ENCODE measurements at regions not wholly inside any gene's neighbourhood (a gene's known extent, or its start where the extent isn't known, plus 50 kb on each side); places are given as distances from the start of the nearest gene placed in this dataset.

DNA sequence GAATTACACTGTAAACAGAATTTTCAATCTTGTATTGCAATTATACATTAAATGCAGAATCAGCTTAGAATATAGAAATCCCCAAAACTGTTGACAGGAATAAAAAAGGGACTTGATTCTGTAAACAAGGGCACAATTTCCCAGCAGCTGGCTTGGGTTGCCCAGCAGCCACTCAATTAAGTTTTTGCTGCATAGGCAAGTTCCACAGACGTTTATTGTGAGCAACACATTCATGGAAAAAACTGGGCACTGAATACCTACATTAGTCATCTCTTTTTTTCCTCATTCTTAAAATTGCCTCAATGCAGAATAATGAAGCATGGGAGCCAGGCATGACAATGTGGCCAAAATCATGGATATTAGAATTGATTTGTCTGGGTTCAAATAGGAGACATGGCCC, 421.8 kb upstream of the ANO5 start:
- TF ChIP-seq, protein P1, sequence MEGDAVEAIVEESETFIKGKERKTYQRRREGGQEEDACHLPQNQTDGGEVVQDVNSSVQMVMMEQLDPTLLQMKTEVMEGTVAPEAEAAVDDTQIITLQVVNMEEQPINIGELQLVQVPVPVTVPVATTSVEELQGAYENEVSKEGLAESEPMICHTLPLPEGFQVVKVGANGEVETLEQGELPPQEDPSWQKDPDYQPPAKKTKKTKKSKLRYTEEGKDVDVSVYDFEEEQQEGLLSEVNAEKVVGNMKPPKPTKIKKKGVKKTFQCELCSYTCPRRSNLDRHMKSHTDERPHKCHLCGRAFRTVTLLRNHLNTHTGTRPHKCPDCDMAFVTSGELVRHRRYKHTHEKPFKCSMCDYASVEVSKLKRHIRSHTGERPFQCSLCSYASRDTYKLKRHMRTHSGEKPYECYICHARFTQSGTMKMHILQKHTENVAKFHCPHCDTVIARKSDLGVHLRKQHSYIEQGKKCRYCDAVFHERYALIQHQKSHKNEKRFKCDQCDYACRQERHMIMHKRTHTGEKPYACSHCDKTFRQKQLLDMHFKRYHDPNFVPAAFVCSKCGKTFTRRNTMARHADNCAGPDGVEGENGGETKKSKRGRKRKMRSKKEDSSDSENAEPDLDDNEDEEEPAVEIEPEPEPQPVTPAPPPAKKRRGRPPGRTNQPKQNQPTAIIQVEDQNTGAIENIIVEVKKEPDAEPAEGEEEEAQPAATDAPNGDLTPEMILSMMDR (IDR thresholded peaks at IDR 0.05; ENCODE audit: extremely low read depth in 1 of 2, insufficient read depth in 1 of 2, low read depth in 1 of 2, low read length in 2 of 2), result no peak
- TF ChIP-seq POLR2A (IDR thresholded peaks at IDR 0.05; ENCODE audit: low read depth, low read length) (no peak), EZH2 (IDR thresholded peaks at IDR 0.05; ENCODE audit: borderline replicate concordance, low read depth, low read length, severe bottlenecking) (no peak), JUN (IDR thresholded peaks at IDR 0.05; ENCODE audit: borderline replicate concordance, insufficient read depth, insufficient read length, low read depth) (no peak), FOS (IDR thresholded peaks at IDR 0.05; ENCODE audit: borderline replicate concordance, insufficient read depth, low read length) (no peak), GATA2 (IDR thresholded peaks at IDR 0.05; ENCODE audit: insufficient read depth, insufficient read length, low read depth, low read length) (no peak)
- TF ChIP-seq, protein P2, sequence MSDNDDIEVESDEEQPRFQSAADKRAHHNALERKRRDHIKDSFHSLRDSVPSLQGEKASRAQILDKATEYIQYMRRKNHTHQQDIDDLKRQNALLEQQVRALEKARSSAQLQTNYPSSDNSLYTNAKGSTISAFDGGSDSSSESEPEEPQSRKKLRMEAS (IDR thresholded peaks at IDR 0.05; ENCODE audit: insufficient read depth, insufficient read length), result no peak

All from endothelial cell of umbilical vein (primary cell).